NCI-H1694 (cell line): ENCODE measurements at regions not wholly inside any gene's neighbourhood (a gene's known extent, or its start where the extent isn't known, plus 50 kb on each side); places are given as distances from the start of the nearest gene placed in this dataset.

Source experiments
- DNase-seq: peaks from one replicate; lab custom pipeline; 2025; lab: John Stamatoyannopoulos, UW

GRCh38 chr7:131610007-131610406, 53.6 kb upstream of the PODXL start:
- no peak for DNase-seq

DNA sequence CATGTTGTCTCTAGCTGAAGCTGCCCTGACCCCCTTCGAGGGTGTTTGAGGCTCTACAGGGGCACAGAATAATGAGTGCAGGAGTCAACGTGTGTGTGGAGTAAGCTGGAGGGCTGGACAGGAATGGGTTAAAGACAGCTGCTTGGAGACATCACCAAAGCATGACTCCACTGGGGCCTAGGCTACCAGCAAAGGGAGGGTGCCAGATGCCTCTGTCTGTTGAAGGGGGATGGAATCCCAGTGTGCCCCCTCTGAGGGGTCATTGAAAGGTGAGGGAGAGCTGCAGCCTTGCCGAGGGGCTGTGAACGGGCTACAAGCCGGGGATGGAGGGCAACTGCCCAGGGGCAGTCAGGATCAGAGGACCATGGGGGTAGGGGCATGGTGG, 51.7 kb upstream of the PODXL start:
- DNase-seq: peak; percentile 56

- no peak for DNase-seq
Observed at GRCh38 chr7:131607291-131608115, 51.1 kb upstream of the PODXL start.

DNA sequence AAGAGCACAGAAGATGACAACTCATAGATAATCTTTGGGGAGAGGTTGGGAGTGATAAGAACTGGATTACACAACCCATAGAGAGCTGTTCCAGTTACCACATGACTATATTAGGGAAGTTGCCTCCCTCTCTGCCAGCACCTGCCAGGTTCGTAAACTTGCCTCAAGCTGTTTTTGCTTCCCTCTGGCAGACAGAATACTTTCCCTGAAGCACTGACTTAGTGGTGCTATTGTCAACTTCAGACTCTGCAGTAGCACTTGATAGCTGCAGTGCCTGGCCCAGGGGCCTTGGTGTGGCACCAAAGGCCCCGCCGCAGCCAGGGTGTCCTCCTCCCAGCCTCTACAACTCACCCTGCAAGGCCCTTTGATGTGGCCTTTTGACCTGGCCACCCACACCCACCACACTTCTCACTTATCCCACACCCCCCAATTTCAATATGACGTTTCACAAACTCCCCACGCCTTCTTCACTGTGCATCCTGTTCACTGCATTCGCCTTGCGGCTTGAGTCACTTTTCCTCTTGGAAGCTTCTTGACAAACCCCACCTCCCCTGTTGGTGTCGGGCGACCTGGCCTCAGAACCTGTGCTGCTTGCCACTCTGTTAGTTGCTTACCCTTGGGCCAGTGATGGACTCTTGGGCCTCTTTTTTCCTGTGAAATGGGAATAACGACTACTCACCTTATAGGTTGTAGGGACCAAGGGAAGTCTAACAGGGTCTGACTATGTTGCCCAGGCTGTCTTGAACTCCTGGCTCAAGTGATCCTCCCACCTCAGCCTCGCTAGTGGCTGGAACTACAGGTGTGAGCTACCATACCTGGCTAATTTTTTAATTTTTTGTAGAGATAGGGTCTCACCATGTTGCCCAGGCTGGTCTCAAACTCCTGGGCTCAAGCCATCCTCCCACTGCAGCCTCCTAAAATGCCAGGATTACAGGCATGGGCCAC, 50.2 kb upstream of the PODXL start:
- DNase-seq: no peak
